ENCODE measurements at regions not wholly inside any gene's neighbourhood (a gene's known extent, or its start where the extent isn't known, plus 50 kb on each side); places are given as distances from the start of the nearest gene placed in this dataset.

- TF ChIP-seq FOXM1 (IDR thresholded peaks at IDR 0.05; ENCODE audit: borderline replicate concordance, low read depth) = no peak
- TF ChIP-seq TAF1 (IDR thresholded peaks at IDR 0.05; ENCODE audit: low read depth) = no peak
- no peak for TF ChIP-seq YY1 (IDR thresholded peaks at IDR 0.05; ENCODE audit: low read depth)
- no peak for TF ChIP-seq CREB1 (IDR thresholded peaks at IDR 0.05; ENCODE audit: low read depth)
Observed at GRCh38 chr3:17927036-17927435, 184.6 kb upstream of the TBC1D5 start.

All from Ishikawa (cell line).